ENCODE measurements at regions not wholly inside any gene's neighbourhood (a gene's known extent, or its start where the extent isn't known, plus 50 kb on each side); places are given as distances from the start of the nearest gene placed in this dataset.

GRCh38 chr12:58189893-58190292, 248.5 kb downstream of the ATP23 start:
- Histone ChIP-seq H3K27ac (no peak overlapping the region), H3K36me3 (no peaks in the 10 kb centered on the region), H3K4me3 (no peak overlapping the region), H3K27me3 (no peaks in the 10 kb centered on the region), H3K9me3 (no peaks in the 10 kb centered on the region), H3K4me1 (no peaks in the 10 kb centered on the region)
- DNase-seq: no peak
- no peak for TF ChIP-seq CTCF (IDR thresholded peaks at IDR 0.05)
- no peak for ATAC-seq
- intact Hi-C loops (cut with DNase I): no loop called here

GRCh38 chr12:58190618-58191017, 249.3 kb downstream of the ATP23 start:
- Histone ChIP-seq H3K9me3 (no peaks in the 10 kb centered on the region), H3K4me1 (no peaks in the 10 kb centered on the region), H3K27me3 (no peaks in the 10 kb centered on the region), H3K36me3 (no peaks in the 10 kb centered on the region), H3K4me3 (no peak overlapping the region), H3K27ac (no peak overlapping the region)
- TF ChIP-seq CTCF (IDR thresholded peaks at IDR 0.05): no peak
- intact Hi-C loops (cut with DNase I): no loop called here
- ATAC-seq: no peak
- DNase-seq: no peak

- TF ChIP-seq CTCF (IDR thresholded peaks at IDR 0.05): no peak
- H3K27me3 ChIP-seq: no peaks in the 10 kb centered on the region
- no peaks in the 10 kb centered on the region for H3K9me3 ChIP-seq
- DNase-seq (no peak), ATAC-seq (no peak)
- no peak overlapping the region for H3K4me3 ChIP-seq
- H3K27ac ChIP-seq: no peak overlapping the region
- H3K36me3 ChIP-seq: no peaks in the 10 kb centered on the region
- intact Hi-C loops (cut with DNase I): no loop called here
- H3K4me1 ChIP-seq: no peaks in the 10 kb centered on the region
Observed at GRCh38 chr12:58196971-58197370, 255.6 kb downstream of the ATP23 start.

- no peaks in the 10 kb centered on the region for H3K4me1 ChIP-seq
- H3K27ac ChIP-seq: no peak overlapping the region
- intact Hi-C loops (cut with DNase I): no loop called here
- no peak for TF ChIP-seq CTCF (IDR thresholded peaks at IDR 0.05)
- H3K27me3 ChIP-seq: no peaks in the 10 kb centered on the region
- no peaks in the 10 kb centered on the region for H3K36me3 ChIP-seq
- DNase-seq: no peak
- H3K4me3 ChIP-seq: no peak overlapping the region
- no peak for ATAC-seq
- H3K9me3 ChIP-seq: no peaks in the 10 kb centered on the region
Observed at GRCh38 chr12:58202933-58203718, 261.8 kb downstream of the ATP23 start.

- no peak overlapping the region for H3K4me3 ChIP-seq
- ATAC-seq: no peak
- no peaks in the 10 kb centered on the region for H3K4me1 ChIP-seq
- no peak overlapping the region for H3K27ac ChIP-seq
- intact Hi-C loops (cut with DNase I): no loop called here
- H3K36me3 ChIP-seq: no peaks in the 10 kb centered on the region
- TF ChIP-seq CTCF (IDR thresholded peaks at IDR 0.05): no peak
- H3K9me3 ChIP-seq: no peaks in the 10 kb centered on the region
- H3K27me3 ChIP-seq: no peaks in the 10 kb centered on the region
- DNase-seq: no peak
Observed at GRCh38 chr12:58204071-58204470, 262.7 kb downstream of the ATP23 start.

GRCh38 chr12:58206876-58207275, 265.5 kb downstream of the ATP23 start:
- Histone ChIP-seq H3K4me1 (no peaks in the 10 kb centered on the region), H3K4me3 (no peak overlapping the region)
- intact Hi-C loops (cut with DNase I): no loop called here

More at GRCh38 chr12:58206876-58207275, 265.5 kb downstream of the ATP23 start:
- Histone ChIP-seq H3K27me3 (no peaks in the 10 kb centered on the region), H3K36me3 (no peaks in the 10 kb centered on the region), H3K27ac (no peak overlapping the region), H3K9me3 (no peaks in the 10 kb centered on the region)
- ATAC-seq (no peak), DNase-seq (no peak)
- no peak for TF ChIP-seq CTCF (IDR thresholded peaks at IDR 0.05)
